Lower leg skin (tissue), 3 donors: ENCODE measurements at regions not wholly inside any gene's neighbourhood (a gene's known extent, or its start where the extent isn't known, plus 50 kb on each side); places are given as distances from the start of the nearest gene placed in this dataset.

ENCODE experiments used
- CTCF ChIP-seq, 3 donors: fragments of 450-650 bp; IDR thresholded peaks; one replicate each; pipeline ENCODE4 v1.5.1; 2016; ENCODE audit warnings: antibody characterized with exemption in 3 of 3, mild to moderate bottlenecking in 3 of 3, moderate library complexity in 2 of 3
- POLR2A ChIP-seq, 2 donors: fragments of 450-650 bp; IDR thresholded peaks; one replicate each; pipeline ENCODE4 v1.6.1; 2016 to 2017; ENCODE audit warnings: antibody characterized with exemption in 2 of 2, mild to moderate bottlenecking in 1 of 2, moderate library complexity in 1 of 2

GRCh38 chr2:30382162-30382783 lies 64.8 kb upstream of the LCLAT1 start:
- TF ChIP-seq CTCF (IDR thresholded peaks at IDR 0.05) (no peak), POLR2A (IDR thresholded peaks at IDR 0.05) (no peak)
